DOHH2 (cell line): ENCODE measurements at regions not wholly inside any gene's neighbourhood (a gene's known extent, or its start where the extent isn't known, plus 50 kb on each side); places are given as distances from the start of the nearest gene placed in this dataset.

ENCODE experiments used
- H3F3A ChIP-seq: fragments of 200-600 bp; sonication (generic), shearing (Covaris generic); 2 replicates; pipeline ENCODE4 v1.6.0; 2016; ENCODE audit warnings: antibody characterized with exemption, mild to moderate bottlenecking; ENCODE audit not compliant: control insufficient read depth, insufficient read depth
- H3K27ac ChIP-seq: fragments of 200-600 bp; sonication (generic); 2 replicates; pipeline ENCODE4 v1.5.1; 2014; ENCODE audit warnings: low read depth, mild to moderate bottlenecking, low read length, moderate library complexity
- H3K27me3 ChIP-seq: fragments of 200-600 bp; sonication (generic); 2 replicates; pipeline ENCODE4 v1.6.1; 2014; ENCODE audit warnings: mild to moderate bottlenecking, low read length, mixed read lengths; ENCODE audit not compliant: control insufficient read depth
- H3K36me3 ChIP-seq: fragments of 200-600 bp; sonication (generic); 2 replicates; pipeline ENCODE4 v1.6.1; 2014; ENCODE audit warnings: mild to moderate bottlenecking, low read length, moderate library complexity, mixed read lengths; ENCODE audit not compliant: control insufficient read depth
- H3K4me1 ChIP-seq: fragments of 200-600 bp; sonication (generic); 2 replicates; pipeline ENCODE4 v1.6.1; 2014; ENCODE audit warnings: mild to moderate bottlenecking, low read length, mixed read lengths; ENCODE audit not compliant: control insufficient read depth
- H3K4me2 ChIP-seq: fragments of 200-600 bp; sonication (generic); 2 replicates; pipeline ENCODE4 v1.6.0; 2014; ENCODE audit warnings: mild to moderate bottlenecking, low read length, moderate library complexity
- H3K4me3 ChIP-seq: fragments of 200-600 bp; sonication (generic); 2 replicates; pipeline ENCODE4 v1.5.1; 2014; ENCODE audit warnings: mild to moderate bottlenecking, low read length, mixed read lengths
- H3K79me2 ChIP-seq: fragments of 200-600 bp; sonication (generic); 2 replicates; pipeline ENCODE4 v1.6.1; 2014; ENCODE audit warnings: mild to moderate bottlenecking, low read length, mixed read lengths; ENCODE audit not compliant: control insufficient read depth
- H3K9me2 ChIP-seq: fragments of 200-600 bp; sonication (generic); replicated peaks from 2 replicates; pipeline ENCODE4 v1.6.1; 2014; ENCODE audit warnings: mild to moderate bottlenecking, low read length, mixed read lengths; ENCODE audit not compliant: control insufficient read depth
- H3K9me3 ChIP-seq: fragments of 200-600 bp; sonication (generic); 2 replicates; pipeline ENCODE4 v1.6.1; 2014; ENCODE audit warnings: antibody characterized with exemption, low read length, mixed read lengths; ENCODE audit not compliant: control insufficient read depth, insufficient read depth
- H4K20me1 ChIP-seq: fragments of 200-600 bp; sonication (generic); 2 replicates; pipeline ENCODE4 v1.6.0; 2014; ENCODE audit warnings: low read depth, mild to moderate bottlenecking, antibody characterized with exemption, low read length, moderate library complexity; ENCODE audit not compliant: control insufficient read depth, insufficient read depth
- EZH2phosphoT487 ChIP-seq: fragments of 200-600 bp; sonication (generic); IDR thresholded peaks from 2 replicates; pipeline ENCODE4 v1.6.1; 2017; ENCODE audit warnings: borderline replicate concordance, mild to moderate bottlenecking, antibody characterized with exemption, low read length, moderate library complexity, mixed read lengths
- TF ChIP-seq, protein P1 (sequence below): fragments of 200-600 bp; sonication (generic); IDR thresholded peaks from one replicate; pipeline ENCODE4 v1.5.1; 2014; ENCODE audit warnings: antibody characterized with exemption, mild to moderate bottlenecking, low read depth, low read length; ENCODE audit not compliant: poor library complexity, severe bottlenecking

DNA sequence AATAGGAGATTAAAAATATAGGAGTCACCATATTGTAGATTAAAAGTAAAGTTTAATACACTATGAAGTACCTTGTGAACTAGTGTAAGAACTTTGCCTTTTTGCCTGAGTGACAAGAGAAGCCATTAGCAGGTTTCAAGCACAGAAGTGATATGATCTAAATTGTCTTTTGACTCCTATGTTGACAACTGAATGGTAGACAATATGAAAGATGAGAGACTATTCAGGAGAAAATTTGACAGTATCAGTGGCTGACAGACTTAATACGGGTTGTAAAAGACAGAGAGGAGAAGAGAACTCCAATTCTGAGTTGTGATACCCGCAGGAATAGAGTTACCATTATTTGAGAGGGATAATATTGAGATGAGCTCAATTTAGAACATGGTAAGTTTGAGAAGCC lies 1259.8 kb downstream of the PCDH7 start:
- no peaks in the 10 kb centered on the region for H3K9me2 ChIP-seq
- H3K79me2 ChIP-seq, result no peaks in the 10 kb centered on the region
- H3K4me3 ChIP-seq, result no peak overlapping the region
- TF ChIP-seq EZH2phosphoT487, result no peak
- TF ChIP-seq, protein P1, sequence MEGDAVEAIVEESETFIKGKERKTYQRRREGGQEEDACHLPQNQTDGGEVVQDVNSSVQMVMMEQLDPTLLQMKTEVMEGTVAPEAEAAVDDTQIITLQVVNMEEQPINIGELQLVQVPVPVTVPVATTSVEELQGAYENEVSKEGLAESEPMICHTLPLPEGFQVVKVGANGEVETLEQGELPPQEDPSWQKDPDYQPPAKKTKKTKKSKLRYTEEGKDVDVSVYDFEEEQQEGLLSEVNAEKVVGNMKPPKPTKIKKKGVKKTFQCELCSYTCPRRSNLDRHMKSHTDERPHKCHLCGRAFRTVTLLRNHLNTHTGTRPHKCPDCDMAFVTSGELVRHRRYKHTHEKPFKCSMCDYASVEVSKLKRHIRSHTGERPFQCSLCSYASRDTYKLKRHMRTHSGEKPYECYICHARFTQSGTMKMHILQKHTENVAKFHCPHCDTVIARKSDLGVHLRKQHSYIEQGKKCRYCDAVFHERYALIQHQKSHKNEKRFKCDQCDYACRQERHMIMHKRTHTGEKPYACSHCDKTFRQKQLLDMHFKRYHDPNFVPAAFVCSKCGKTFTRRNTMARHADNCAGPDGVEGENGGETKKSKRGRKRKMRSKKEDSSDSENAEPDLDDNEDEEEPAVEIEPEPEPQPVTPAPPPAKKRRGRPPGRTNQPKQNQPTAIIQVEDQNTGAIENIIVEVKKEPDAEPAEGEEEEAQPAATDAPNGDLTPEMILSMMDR, result no peak
- H3K9me3 ChIP-seq, result no peaks in the 10 kb centered on the region
- H3K4me2 ChIP-seq, result no peak overlapping the region
- no peaks in the 10 kb centered on the region for H3K4me1 ChIP-seq
- H3F3A ChIP-seq, result no peaks in the 10 kb centered on the region
- H3K27me3 ChIP-seq, result no peaks in the 10 kb centered on the region
- H3K27ac ChIP-seq, result no peak overlapping the region
- no peaks in the 10 kb centered on the region for H4K20me1 ChIP-seq
- no peaks in the 10 kb centered on the region for H3K36me3 ChIP-seq

DNA sequence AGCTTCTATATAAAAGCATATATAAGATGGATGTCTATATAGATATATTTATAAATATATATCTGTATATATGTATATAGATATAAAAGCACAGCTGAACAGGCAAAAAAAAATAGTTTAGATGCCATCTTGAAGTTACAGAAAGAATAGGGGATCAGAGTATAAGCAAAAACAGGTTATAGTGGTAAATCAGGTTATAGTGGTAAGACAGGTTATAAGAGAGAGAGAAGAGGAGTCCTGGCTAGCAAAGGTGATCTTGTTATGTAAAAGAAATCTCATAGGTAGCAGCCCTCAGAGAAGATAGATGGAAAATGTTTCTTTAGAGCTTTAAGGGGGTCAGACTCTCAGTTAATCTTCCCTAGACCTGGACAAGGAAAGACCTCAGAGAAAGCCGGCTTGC lies 1263.1 kb downstream of the PCDH7 start:
- TF ChIP-seq, protein P1, result no peak
- no peak for TF ChIP-seq EZH2phosphoT487
- no peak overlapping the region for H3K4me2 ChIP-seq
- H3F3A ChIP-seq, result no peaks in the 10 kb centered on the region

DNA sequence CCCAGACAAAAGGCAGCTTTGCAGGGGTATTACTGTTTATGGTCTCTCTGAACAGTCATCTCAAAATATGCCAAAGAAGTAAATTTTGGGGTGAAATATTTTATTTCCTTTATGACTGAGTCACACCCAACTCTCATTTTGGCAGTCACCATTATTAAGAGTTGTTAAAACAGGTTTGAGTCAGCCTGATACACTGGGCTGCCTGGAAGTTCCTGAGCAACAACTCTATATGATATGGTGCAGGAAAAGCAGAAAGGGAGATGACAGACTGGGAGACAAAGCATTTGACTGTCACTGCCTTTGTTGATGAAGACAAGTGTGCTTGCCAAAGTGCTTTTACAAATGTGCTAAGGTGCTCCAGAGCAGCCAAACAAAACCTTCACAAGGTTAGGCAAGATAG lies 1263.5 kb downstream of the PCDH7 start:
- no peaks in the 10 kb centered on the region for H3K36me3 ChIP-seq
- no peaks in the 10 kb centered on the region for H3K4me1 ChIP-seq
- no peaks in the 10 kb centered on the region for H3K27me3 ChIP-seq
- H3K4me2 ChIP-seq, result no peak overlapping the region
- no peaks in the 10 kb centered on the region for H3K79me2 ChIP-seq
- H3K4me3 ChIP-seq, result no peak overlapping the region
- H4K20me1 ChIP-seq, result no peaks in the 10 kb centered on the region
- H3F3A ChIP-seq, result no peaks in the 10 kb centered on the region
- H3K9me2 ChIP-seq, result no peaks in the 10 kb centered on the region
- H3K9me3 ChIP-seq, result no peaks in the 10 kb centered on the region
- H3K27ac ChIP-seq, result no peak overlapping the region
- TF ChIP-seq EZH2phosphoT487, result no peak
- TF ChIP-seq, protein P1, result no peak

More for the DNA sequence above, 1263.1 kb downstream of the PCDH7 start:
- H3K27me3 ChIP-seq, result no peaks in the 10 kb centered on the region
- no peaks in the 10 kb centered on the region for H3K9me3 ChIP-seq
- no peak overlapping the region for H3K27ac ChIP-seq
- no peaks in the 10 kb centered on the region for H3K36me3 ChIP-seq
- H4K20me1 ChIP-seq, result no peaks in the 10 kb centered on the region
- no peaks in the 10 kb centered on the region for H3K9me2 ChIP-seq
- H3K4me3 ChIP-seq, result no peak overlapping the region
- H3K79me2 ChIP-seq, result no peaks in the 10 kb centered on the region
- H3K4me1 ChIP-seq, result no peaks in the 10 kb centered on the region

DNA sequence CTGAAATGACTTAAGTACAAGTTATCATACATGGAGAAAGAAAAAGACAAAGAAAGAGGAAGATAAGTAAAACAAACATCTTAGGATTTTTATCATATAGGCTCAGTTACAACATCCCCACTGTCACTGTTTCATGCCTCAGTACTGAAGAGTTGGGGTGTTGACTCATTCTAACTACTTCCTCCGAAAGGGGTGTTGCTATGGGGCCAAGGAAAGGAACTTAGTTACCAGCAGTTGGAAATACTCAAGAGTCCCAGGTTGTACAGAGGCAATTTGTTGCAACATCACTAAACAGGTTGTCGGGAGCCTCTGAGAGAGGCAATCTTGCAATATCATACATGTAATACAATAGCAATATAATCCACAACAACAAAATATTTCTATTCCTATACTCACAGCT lies 1264.7 kb downstream of the PCDH7 start:
- H3K27ac ChIP-seq, result no peak overlapping the region
- no peaks in the 10 kb centered on the region for H3K4me1 ChIP-seq

More for the DNA sequence above, 1264.7 kb downstream of the PCDH7 start:
- Histone ChIP-seq H3K9me3 (no peaks in the 10 kb centered on the region), H3K4me3 (no peak overlapping the region), H3K9me2 (no peaks in the 10 kb centered on the region), H3K79me2 (no peaks in the 10 kb centered on the region), H3K36me3 (no peaks in the 10 kb centered on the region), H4K20me1 (no peaks in the 10 kb centered on the region), H3F3A (no peaks in the 10 kb centered on the region), H3K4me2 (no peak overlapping the region), H3K27me3 (no peaks in the 10 kb centered on the region)
- TF ChIP-seq, protein P1, result no peak
- no peak for TF ChIP-seq EZH2phosphoT487
